ENCODE measurements at regions not wholly inside any gene's neighbourhood (a gene's known extent, or its start where the extent isn't known, plus 50 kb on each side); places are given as distances from the start of the nearest gene placed in this dataset.

DNA sequence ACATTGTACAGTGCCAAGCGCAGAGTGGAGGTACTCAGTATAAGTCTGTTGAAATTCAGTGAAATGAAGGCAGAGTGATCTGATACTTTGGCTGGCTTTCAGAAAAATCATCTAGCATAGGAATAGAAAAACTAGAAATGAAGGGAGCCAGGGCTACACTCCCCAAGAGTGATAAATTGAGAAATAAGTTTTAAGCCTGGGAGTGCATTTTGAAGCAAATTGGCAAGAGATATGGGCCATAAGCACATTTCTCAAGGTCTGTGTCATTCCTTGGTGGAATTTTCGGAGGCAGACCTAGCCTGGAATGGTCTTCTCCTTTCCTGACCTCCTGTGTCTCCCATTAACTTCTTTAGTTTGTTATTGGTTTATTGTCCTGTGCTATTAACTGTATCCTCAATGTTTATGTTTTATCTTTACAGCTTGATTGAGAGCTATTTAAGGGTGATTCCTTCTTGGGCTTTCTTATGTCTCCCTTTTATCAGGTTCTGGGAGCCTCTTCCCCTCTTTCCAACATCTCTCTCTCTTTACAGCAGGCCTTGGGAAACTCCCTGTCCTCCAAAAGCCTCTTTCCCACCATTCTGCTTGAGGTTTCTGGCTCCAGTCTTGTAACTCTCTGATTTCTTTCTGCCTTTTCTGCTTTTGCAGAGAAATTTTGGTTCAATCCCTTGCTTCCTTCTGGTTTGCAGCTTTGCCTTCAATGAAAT, 649.5 kb downstream of the SLC4A3 start:
- TF ChIP-seq, protein P1, sequence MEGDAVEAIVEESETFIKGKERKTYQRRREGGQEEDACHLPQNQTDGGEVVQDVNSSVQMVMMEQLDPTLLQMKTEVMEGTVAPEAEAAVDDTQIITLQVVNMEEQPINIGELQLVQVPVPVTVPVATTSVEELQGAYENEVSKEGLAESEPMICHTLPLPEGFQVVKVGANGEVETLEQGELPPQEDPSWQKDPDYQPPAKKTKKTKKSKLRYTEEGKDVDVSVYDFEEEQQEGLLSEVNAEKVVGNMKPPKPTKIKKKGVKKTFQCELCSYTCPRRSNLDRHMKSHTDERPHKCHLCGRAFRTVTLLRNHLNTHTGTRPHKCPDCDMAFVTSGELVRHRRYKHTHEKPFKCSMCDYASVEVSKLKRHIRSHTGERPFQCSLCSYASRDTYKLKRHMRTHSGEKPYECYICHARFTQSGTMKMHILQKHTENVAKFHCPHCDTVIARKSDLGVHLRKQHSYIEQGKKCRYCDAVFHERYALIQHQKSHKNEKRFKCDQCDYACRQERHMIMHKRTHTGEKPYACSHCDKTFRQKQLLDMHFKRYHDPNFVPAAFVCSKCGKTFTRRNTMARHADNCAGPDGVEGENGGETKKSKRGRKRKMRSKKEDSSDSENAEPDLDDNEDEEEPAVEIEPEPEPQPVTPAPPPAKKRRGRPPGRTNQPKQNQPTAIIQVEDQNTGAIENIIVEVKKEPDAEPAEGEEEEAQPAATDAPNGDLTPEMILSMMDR (conservative IDR thresholded peaks at IDR 0.05), result no peak
- no peak overlapping the region for H3K27ac Mint-ChIP-seq
- H3K27me3 Mint-ChIP-seq, result no peaks in the 10 kb centered on the region
- H3K9me3 Mint-ChIP-seq, result peaks cover 5% of the 10 kb centered on the region
- H3K36me3 Mint-ChIP-seq, result no peaks in the 10 kb centered on the region
- no peaks in the 10 kb centered on the region for H3K4me1 Mint-ChIP-seq (ENCODE audit: unreplicated experiment)
- DNase-seq (ENCODE audit: extremely low spot score, unreplicated experiment), result no peak
- H3K4me3 Mint-ChIP-seq, result no peak overlapping the region

DNA sequence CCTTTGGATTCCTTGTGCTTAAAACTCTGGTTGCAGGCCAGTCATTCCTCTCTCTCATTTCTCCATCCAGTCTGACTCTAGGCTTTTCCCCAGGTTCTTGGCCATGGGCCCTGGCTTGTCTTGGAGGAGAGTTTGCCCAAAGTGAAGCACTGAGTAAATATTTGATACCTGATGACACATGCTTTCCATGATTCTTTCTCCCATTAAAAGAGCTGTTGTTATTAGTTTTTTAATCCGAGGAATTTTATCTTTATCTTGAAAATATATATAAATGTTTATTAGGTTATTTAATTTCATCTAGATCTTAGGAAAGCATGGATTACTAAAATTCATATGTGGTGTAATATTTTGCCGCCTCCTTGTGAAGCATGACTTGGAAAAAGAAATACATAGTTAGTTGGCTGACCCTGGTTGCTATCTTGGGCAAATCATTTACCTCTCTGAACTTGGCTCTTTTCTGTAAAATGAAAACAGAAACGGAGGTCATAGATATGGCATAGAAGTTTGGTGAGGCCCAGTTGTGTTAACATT, 650.1 kb downstream of the SLC4A3 start:
- H3K27ac Mint-ChIP-seq, result no peak overlapping the region
- no peaks in the 10 kb centered on the region for H3K36me3 Mint-ChIP-seq
- H3K4me1 Mint-ChIP-seq (ENCODE audit: unreplicated experiment), result no peaks in the 10 kb centered on the region
- TF ChIP-seq, protein P1 (conservative IDR thresholded peaks at IDR 0.05), result no peak
- peaks cover 5% of the 10 kb centered on the region for H3K9me3 Mint-ChIP-seq
- H3K27me3 Mint-ChIP-seq, result no peaks in the 10 kb centered on the region
- DNase-seq (ENCODE audit: extremely low spot score, unreplicated experiment), result no peak
- no peak overlapping the region for H3K4me3 Mint-ChIP-seq

DNA sequence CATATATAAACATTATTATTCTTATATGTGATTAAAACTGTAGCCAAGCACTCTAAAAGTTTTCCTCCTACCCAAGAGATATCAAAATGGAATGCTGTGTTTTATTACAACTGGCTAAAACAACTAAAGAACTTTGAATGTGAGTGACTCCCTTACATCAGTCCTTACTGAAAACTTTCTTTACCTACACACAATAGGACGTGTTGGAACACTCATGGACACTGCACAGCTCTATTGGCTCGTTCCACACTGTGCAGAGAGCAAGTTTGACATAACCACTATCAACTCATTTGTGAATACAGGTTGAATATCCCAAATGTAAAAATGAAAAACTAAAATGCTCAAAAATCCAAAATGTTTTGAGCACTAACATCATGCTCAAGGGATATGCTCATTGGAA, 650.6 kb downstream of the SLC4A3 start:
- Mint-ChIP-seq H3K27ac (no peak overlapping the region), H3K4me3 (no peak overlapping the region), H3K9me3 (peaks cover 5% of the 10 kb centered on the region), H3K36me3 (no peaks in the 10 kb centered on the region), H3K27me3 (no peaks in the 10 kb centered on the region), H3K4me1 (ENCODE audit: unreplicated experiment) (no peaks in the 10 kb centered on the region)
- TF ChIP-seq, protein P1 (conservative IDR thresholded peaks at IDR 0.05), result no peak
- no peak for DNase-seq (ENCODE audit: extremely low spot score, unreplicated experiment)

DNA sequence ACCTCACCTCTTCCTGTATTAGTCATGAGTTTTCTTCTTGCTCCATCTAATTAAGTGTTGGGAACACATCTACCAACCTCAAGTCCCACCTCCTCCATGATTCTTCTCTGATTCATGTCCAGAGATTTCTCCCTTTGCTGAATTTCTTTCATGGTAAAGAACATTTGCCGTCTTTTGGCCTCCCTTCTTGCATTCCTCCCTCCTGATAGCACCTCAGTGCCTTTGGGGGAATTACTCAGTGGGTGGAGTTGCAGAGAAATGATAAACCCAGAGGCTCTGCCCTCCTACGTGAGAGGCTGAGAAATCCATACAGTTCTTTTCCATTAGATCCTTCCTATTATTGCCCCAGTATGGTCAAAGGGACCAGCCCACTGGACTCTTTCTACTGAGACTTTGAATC, 651.9 kb downstream of the SLC4A3 start:
- DNase-seq (ENCODE audit: extremely low spot score, unreplicated experiment), result no peak
- H3K4me3 Mint-ChIP-seq, result no peak overlapping the region
- H3K9me3 Mint-ChIP-seq, result peaks cover 5% of the 10 kb centered on the region
- H3K27me3 Mint-ChIP-seq, result no peaks in the 10 kb centered on the region
- H3K27ac Mint-ChIP-seq, result no peak overlapping the region
- no peaks in the 10 kb centered on the region for H3K36me3 Mint-ChIP-seq
- TF ChIP-seq, protein P1 (conservative IDR thresholded peaks at IDR 0.05), result no peak
- no peaks in the 10 kb centered on the region for H3K4me1 Mint-ChIP-seq (ENCODE audit: unreplicated experiment)

DNA sequence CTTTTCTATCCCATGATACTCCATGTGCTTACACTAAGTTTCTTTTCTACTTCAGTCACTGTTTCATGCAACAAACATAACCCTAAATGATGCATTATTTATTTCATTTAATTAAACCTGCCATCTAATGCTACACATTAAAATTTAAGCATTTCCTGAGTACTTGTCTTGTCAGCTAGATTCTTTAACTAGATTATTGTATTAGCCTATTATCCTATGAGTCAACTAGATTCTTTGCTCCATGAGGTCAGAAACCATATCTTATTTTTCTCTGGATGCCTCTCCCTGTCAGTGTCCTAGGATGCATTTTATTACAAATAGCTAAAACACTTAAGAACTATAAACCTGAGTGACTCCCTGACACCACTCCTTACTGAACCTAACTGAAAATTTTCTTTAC, 652.4 kb downstream of the SLC4A3 start:
- Mint-ChIP-seq H3K9me3 (peaks cover 5% of the 10 kb centered on the region), H3K4me1 (ENCODE audit: unreplicated experiment) (no peaks in the 10 kb centered on the region)
- TF ChIP-seq, protein P1 (conservative IDR thresholded peaks at IDR 0.05), result no peak

More for the DNA sequence above, 652.4 kb downstream of the SLC4A3 start:
- Mint-ChIP-seq H3K36me3 (no peaks in the 10 kb centered on the region), H3K4me3 (no peak overlapping the region), H3K27me3 (no peaks in the 10 kb centered on the region), H3K27ac (no peak overlapping the region)
- DNase-seq (ENCODE audit: extremely low spot score, unreplicated experiment), result no peak
